Activated effector memory CD4-positive, alpha-beta T cell treated with anti-CD3 and anti-CD28 coated beads, Interleukin-2, amount 50 U/mL, for 16 hours (primary cell): ENCODE measurements at regions not wholly inside any gene's neighbourhood (a gene's known extent, or its start where the extent isn't known, plus 50 kb on each side); places are given as distances from the start of the nearest gene placed in this dataset.

Source experiments
- DNase-seq: peaks from one replicate; pipeline ENCODE4 v3.0.0-alpha.2; 2020

DNA sequence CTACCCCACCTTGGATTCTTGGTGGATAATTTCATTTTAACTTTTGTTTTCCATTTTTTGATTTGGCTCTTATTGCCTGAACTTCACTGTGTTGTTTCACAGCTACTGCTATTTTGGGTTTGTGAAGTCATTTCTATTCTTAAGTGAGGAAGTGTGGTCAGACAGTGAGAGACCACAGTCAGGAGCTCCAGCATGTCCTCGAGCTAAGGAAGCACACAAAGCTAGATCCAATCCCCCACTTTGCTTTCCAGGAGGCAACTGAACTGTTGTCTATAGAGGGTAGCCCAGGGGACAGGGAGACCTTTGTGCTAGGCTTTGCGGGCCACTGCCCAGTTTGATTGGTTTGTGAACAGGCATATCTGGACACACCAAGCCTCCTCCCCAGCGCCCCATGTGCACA is 251.8 kb upstream of the KIRREL3 start:
- DNase-seq, result no peak

GRCh38 chr11:127249576-127249975 is 249.0 kb upstream of the KIRREL3 start:
- no peak for DNase-seq

GRCh38 chr11:127248476-127248875 is 247.9 kb upstream of the KIRREL3 start:
- DNase-seq, result no peak

DNA sequence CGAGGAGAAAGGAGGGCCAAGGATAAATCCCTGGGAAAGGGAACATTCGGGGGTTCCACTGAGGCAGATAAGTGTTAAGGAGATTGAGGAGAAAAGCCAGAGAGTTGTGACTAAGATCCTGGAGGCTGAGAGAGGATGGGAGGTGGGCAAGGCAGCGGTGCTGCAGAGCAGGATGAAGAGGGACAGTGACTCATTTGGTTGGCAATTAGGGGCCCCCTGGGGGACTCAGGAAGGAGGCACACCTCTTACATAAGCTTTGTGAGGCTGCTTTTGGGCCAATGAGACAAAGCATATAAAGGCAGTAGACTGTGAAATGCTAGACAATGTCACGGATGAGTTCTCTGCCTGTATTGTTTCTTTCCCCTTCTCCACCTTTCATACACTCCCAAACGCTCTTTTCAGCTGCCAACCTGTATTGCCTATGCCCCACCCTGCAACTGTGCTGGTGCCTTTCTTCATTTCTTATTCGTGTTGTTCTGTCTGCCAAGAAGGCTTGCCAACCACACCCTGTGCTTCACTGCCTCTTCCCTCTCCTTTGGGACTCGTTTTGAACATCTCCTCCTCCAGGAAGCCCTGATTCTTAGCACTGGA is 246.8 kb upstream of the KIRREL3 start:
- no peak for DNase-seq

DNA sequence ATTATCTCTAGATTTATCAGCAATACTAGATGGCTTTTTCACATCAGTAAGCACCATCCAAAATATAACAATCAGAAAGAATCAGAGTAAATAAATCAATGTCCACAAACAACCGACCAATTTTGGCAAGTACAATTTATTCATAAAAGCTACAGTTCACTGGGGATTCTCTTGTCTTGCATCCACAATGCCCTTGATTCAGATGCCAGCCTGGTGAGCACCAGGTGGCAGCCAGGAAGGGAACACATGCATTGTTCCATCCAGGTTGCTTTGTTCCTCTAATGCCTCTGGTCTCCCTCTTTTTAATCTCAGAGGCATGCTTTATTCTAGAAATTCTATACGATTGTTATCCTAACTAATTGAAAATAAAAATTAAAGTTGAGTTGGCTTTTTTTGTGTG is 242.1 kb upstream of the KIRREL3 start:
- DNase-seq, result no peak

GRCh38 chr11:127238321-127238720 is 237.8 kb upstream of the KIRREL3 start:
- DNase-seq, result no peak

DNA sequence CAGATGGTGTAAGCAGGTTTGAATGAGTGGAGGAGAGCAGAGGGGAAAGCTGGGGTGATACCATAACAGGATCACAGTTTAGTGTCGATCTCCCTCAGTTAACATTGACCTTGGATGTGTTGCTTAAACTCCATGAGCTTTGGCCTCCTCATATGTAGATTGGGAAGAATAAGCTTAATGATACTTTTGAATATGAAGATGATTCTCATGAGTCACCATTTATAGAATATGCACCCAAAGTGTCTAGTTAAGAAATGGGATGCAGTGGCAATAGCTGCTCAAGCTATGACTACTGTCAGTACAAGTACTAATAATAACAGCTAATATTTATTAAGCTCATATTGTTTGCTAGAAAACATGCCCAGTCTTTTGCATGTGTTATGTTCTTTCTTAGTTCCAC is 236.2 kb upstream of the KIRREL3 start:
- DNase-seq, result no peak

GRCh38 chr11:127233998-127234397 is 233.4 kb upstream of the KIRREL3 start:
- DNase-seq, result no peak

DNA sequence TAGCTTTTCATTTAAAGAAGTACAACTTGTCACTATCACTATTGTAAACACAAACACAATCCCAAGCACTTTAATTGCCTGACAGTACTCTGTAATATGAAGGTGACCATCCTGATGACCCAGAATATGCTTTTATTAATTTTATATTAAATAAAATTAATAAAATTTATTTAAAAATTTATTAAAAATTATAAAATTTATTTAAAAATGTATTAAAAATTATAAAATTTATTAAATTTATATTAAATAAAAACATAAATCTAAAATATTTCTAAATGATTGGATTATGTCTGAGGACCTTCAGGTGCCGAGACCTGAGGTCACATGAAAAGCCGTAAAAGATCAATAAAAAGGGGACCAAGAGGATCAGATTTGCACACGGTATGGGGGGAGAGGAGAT is 229.8 kb upstream of the KIRREL3 start:
- DNase-seq, result no peak

GRCh38 chr11:127226949-127227348 is 226.4 kb upstream of the KIRREL3 start:
- no peak for DNase-seq

DNA sequence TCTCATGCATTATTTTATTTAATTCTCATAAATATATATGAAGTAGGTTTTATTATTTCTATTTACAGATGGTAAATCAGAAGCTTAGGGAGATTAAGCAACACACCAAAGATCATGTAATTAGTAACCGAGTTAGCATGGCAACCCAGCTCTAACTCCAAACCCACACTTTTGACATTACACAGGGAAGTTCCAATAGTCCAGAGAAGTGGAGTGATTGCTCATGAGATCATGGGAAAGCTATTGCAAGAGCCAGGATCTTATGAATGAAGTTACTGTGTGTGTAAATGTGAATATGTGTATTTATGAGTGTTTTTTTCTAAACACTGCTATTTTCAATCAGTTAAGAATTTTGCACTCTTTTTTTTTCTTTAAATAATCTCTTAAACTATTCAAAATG is 225.8 kb upstream of the KIRREL3 start:
- DNase-seq, result no peak

DNA sequence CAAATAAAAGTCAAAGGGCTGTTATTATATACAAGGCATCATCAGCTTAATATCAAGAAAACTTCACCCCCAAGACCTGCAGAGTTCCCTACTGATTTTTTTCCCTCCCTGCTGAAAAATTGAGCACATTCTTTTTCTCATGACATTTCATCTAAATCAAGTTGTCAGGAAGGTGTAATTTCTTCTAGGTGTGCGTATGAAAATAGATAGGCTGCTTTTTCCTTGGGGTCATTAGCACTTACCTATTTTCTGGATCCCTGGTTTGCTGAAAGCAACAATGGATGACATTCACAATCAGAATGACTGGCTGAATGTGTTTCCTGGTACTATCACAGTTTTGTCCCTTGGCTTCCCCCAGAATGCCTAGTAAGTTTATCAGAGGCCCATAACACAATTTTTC is 225.0 kb upstream of the KIRREL3 start:
- no peak for DNase-seq

DNA sequence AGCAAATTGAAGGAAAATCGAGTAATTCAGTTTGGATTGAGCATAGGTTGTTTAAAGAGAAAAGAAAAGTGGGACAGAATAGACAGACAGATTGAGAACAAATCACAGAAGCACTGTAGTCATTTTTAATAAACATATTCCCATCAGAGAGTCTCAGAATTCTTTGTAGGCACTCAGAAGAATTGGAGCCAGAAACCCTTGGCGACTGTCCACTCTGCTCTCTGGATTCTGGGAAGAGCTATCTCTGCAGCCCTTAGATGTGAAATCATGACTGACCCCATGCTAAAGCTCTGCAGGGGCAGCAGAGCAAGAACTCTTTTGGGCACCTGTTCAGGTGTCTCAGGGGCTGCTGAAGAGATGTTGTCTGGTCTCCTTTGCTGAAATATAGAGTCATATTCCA is 223.7 kb upstream of the KIRREL3 start:
- DNase-seq, result no peak

GRCh38 chr11:127223633-127224032 is 223.1 kb upstream of the KIRREL3 start:
- DNase-seq, result no peak

GRCh38 chr11:127223026-127223425 is 222.5 kb upstream of the KIRREL3 start:
- DNase-seq, result no peak

- DNase-seq, result no peak
Measured at GRCh38 chr11:127219704-127220103, 219.1 kb upstream of the KIRREL3 start.

DNA sequence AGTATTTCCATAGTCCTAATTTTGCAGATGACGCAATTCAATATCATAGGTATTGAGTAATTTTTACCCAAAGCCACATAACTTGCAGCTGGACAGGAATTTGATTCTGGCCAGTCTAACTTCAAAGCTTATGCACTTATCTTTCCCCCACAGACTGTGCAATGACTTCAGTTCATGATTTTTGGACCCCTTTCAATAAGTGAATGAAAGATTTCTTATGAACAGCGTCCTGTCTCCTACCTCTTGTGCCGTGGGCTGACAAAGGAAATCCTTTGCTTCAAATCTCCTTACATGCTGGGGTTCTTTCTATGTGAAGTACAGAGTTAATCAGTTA is 217.7 kb upstream of the KIRREL3 start:
- no peak for DNase-seq

GRCh38 chr11:127217452-127218274 is 217.1 kb upstream of the KIRREL3 start:
- no peak for DNase-seq

DNA sequence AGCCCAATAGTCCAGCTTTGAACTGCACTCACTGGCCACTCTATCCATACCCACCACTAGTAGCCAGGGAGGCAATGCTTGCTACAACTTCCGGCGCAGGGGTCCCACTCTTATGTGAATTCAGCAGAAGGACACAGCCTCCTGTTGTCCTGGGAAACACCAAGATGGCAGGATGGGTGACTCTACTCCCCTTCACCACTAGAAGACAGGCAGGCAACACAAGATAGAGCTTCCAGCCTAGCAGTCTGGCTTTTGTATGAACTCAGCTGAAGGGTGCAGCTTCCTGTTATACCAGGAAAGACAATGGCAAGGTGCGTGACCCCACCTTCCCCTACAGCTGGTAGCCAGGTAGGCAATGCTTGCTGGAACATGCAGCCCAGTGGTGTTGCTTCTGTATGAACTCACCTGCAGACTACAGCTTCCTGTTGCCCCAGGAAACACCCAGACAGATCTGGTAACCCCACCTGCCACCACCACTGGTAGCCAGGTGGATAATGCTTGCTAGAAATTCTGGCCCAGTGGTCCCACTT is 205.2 kb upstream of the KIRREL3 start:
- DNase-seq, result no peak

- no peak for DNase-seq
Measured at GRCh38 chr11:127203490-127203889, 202.9 kb upstream of the KIRREL3 start.

DNA sequence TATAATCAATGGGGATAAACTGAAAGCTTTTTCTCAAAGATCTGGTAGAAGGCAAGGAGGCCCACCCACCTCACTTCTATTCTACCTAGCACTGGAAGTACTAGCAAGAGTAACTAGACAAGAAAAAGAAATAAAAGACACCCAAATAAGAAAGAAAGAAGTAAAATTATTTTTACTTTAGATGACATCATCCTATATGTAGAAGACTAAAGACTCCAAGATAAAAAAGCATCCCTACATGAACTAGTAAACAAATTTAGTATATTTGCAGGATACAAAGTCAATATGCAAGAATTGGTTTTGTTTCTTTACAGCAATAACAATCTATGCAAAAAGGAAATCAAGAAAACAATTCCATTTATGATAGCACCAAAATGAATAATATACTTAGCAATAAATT is 201.5 kb upstream of the KIRREL3 start:
- DNase-seq, result no peak

GRCh38 chr11:127199306-127199801 is 198.8 kb upstream of the KIRREL3 start:
- no peak for DNase-seq

- DNase-seq, result no peak
Measured at GRCh38 chr11:127195501-127196120, 195.0 kb upstream of the KIRREL3 start.

GRCh38 chr11:127194521-127194920 is 194.0 kb upstream of the KIRREL3 start:
- DNase-seq, result no peak
